ENCODE measurements at regions not wholly inside any gene's neighbourhood (a gene's known extent, or its start where the extent isn't known, plus 50 kb on each side); places are given as distances from the start of the nearest gene placed in this dataset.

DNA sequence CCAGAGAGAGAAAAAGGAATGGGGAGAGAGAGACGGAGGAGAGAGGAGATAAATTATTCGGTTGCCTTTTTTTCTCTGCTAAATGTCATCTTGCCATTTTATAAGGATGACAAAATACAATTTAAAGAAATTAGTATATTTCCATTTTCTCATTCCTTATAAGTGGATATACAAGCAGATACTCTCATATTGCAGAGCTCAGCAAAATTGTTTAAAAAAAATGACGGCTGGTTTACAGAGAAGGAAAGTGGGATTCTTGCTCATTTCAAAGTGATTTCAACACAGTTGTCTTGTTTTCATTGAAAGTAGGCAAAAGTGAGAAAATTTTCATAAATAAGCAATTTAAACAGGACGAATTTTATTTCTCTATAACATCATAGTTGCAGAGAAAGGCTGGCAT, 641.9 kb upstream of the CDH6 start:
- no peaks in the 10 kb centered on the region for H4K20me1 ChIP-seq
- no peak for TF ChIP-seq Cebpa-rat (IDR thresholded peaks at IDR 0.05)
- no peaks in the 10 kb centered on the region for H3K9me3 ChIP-seq
- no peak overlapping the region for H3K27ac ChIP-seq
- H3K4me1 ChIP-seq, result no peaks in the 10 kb centered on the region
- no peaks in the 10 kb centered on the region for H3K27me3 ChIP-seq
- H3K36me3 ChIP-seq, result no peaks in the 10 kb centered on the region
- H3K4me2 ChIP-seq, result no peak overlapping the region
- H3K4me3 ChIP-seq, result no peak overlapping the region
- H3K9ac ChIP-seq, result no peak overlapping the region

DNA sequence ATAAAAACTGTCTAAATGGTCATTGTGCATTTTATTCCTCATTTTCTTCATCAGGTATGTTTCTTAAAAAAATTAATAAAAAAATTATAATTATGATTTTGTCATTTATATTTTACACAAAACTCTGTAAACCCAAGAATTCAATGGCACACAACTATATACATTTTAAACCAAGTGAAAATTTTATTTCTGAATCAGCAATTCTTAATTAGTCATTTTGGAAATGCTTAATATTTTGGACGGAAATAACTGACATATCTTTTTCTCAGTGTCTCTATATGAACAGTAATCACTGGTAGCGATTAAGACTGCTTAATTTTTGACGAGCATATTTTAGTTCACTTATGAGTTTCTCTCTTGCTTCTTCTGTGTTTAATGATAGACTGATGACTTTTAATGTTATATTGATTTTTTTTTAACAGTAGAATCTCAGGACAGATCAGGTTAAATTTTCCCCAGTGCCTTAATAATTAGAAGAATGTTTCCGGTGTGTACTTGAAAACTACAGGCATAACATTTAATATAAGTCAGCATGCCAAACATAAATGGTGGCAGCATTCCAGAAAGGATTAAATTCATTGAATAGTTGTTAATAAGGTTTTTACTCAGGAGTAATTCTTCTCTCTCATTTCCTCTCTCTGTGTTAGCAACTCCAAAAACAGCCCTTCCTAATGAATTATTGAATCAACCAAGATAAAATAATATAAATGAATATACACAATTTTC, 644.7 kb upstream of the CDH6 start:
- Histone ChIP-seq H3K9ac (no peak overlapping the region), H3K4me3 (no peak overlapping the region), H4K20me1 (no peaks in the 10 kb centered on the region), H3K36me3 (no peaks in the 10 kb centered on the region), H3K4me1 (no peaks in the 10 kb centered on the region), H3K27me3 (no peaks in the 10 kb centered on the region), H3K27ac (no peak overlapping the region), H3K9me3 (no peaks in the 10 kb centered on the region), H3K4me2 (no peak overlapping the region)
- no peak for TF ChIP-seq Cebpa-rat (IDR thresholded peaks at IDR 0.05)

DNA sequence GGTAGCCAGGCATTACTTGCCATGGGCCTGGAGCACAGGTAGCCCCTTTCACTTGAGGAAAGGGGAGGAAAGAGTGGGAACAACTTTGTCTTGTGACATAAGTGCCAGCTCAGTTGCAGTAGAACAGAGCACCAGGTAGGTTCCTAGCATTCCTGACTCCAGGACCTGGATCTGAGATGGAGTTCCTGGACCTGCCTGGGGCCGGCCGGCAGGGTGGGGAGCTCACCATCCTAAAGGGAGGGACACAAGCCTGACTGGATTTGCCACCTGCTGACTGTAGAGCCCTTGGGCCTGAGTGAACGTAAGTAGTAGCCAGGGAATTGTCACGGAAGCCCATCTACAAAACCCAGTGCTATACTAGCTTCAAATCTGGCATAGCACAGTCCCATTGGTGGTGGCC, 653.3 kb upstream of the CDH6 start:
- Histone ChIP-seq H3K36me3 (no peaks in the 10 kb centered on the region), H3K27ac (no peak overlapping the region), H3K4me2 (no peak overlapping the region), H3K9me3 (no peaks in the 10 kb centered on the region), H4K20me1 (no peaks in the 10 kb centered on the region), H3K4me3 (no peak overlapping the region), H3K27me3 (no peaks in the 10 kb centered on the region), H3K4me1 (no peaks in the 10 kb centered on the region), H3K9ac (no peak overlapping the region)
- TF ChIP-seq Cebpa-rat (IDR thresholded peaks at IDR 0.05), result no peak

GRCh38 chr5:30539004-30539634, 654.4 kb upstream of the CDH6 start:
- H3K4me1 ChIP-seq, result no peaks in the 10 kb centered on the region
- TF ChIP-seq Cebpa-rat (IDR thresholded peaks at IDR 0.05), result no peak
- H3K27me3 ChIP-seq, result no peaks in the 10 kb centered on the region
- no peaks in the 10 kb centered on the region for H3K36me3 ChIP-seq
- H4K20me1 ChIP-seq, result no peaks in the 10 kb centered on the region
- H3K4me3 ChIP-seq, result no peak overlapping the region
- no peaks in the 10 kb centered on the region for H3K9me3 ChIP-seq
- H3K4me2 ChIP-seq, result no peak overlapping the region
- no peak overlapping the region for H3K27ac ChIP-seq
- no peak overlapping the region for H3K9ac ChIP-seq

DNA sequence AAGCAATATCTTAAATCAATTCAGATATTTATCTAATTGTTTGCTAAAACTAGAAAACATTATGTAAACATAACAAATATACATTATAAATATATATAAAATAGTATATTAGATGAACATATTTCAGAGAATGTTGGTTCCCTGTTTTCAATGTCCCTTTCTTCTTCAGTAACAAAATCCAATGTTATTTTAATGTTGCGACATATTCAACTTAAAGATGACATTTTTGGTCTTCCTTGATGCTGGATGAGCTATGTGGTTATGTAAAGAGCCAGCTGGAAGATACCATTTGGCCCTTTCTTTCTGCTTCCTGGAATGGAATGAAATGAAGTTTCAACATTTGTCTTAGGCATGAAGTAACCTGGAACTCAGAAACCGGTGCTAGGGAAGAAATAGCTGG, 668.1 kb upstream of the CDH6 start:
- H3K27me3 ChIP-seq, result no peaks in the 10 kb centered on the region
- no peak overlapping the region for H3K4me2 ChIP-seq
- H3K9me3 ChIP-seq, result no peaks in the 10 kb centered on the region
- H3K4me1 ChIP-seq, result no peaks in the 10 kb centered on the region
- H3K36me3 ChIP-seq, result no peaks in the 10 kb centered on the region
- H3K27ac ChIP-seq, result no peak overlapping the region
- H3K4me3 ChIP-seq, result no peak overlapping the region
- TF ChIP-seq Cebpa-rat (IDR thresholded peaks at IDR 0.05), result 0 out of 2 replicates have a peak, but pooled peaks have one; percentile 48
- H4K20me1 ChIP-seq, result no peaks in the 10 kb centered on the region
- no peak overlapping the region for H3K9ac ChIP-seq

- Histone ChIP-seq H3K9me3 (no peaks in the 10 kb centered on the region), H3K4me3 (no peak overlapping the region), H3K4me1 (no peaks in the 10 kb centered on the region), H3K27me3 (no peaks in the 10 kb centered on the region), H3K36me3 (no peaks in the 10 kb centered on the region), H3K27ac (no peak overlapping the region), H3K9ac (no peak overlapping the region), H3K4me2 (no peak overlapping the region), H4K20me1 (no peaks in the 10 kb centered on the region)
- no peak for TF ChIP-seq Cebpa-rat (IDR thresholded peaks at IDR 0.05)
These were observed 669.1 kb upstream of the CDH6 start for GRCh38 chr5:30524428-30524827.

GRCh38 chr5:30523061-30523460, 670.4 kb upstream of the CDH6 start:
- Histone ChIP-seq H3K36me3 (no peaks in the 10 kb centered on the region), H3K4me3 (no peak overlapping the region), H3K27me3 (no peaks in the 10 kb centered on the region), H3K27ac (no peak overlapping the region), H4K20me1 (no peaks in the 10 kb centered on the region), H3K9me3 (no peaks in the 10 kb centered on the region), H3K4me2 (no peak overlapping the region), H3K9ac (no peak overlapping the region), H3K4me1 (no peaks in the 10 kb centered on the region)
- TF ChIP-seq Cebpa-rat (IDR thresholded peaks at IDR 0.05), result no peak

DNA sequence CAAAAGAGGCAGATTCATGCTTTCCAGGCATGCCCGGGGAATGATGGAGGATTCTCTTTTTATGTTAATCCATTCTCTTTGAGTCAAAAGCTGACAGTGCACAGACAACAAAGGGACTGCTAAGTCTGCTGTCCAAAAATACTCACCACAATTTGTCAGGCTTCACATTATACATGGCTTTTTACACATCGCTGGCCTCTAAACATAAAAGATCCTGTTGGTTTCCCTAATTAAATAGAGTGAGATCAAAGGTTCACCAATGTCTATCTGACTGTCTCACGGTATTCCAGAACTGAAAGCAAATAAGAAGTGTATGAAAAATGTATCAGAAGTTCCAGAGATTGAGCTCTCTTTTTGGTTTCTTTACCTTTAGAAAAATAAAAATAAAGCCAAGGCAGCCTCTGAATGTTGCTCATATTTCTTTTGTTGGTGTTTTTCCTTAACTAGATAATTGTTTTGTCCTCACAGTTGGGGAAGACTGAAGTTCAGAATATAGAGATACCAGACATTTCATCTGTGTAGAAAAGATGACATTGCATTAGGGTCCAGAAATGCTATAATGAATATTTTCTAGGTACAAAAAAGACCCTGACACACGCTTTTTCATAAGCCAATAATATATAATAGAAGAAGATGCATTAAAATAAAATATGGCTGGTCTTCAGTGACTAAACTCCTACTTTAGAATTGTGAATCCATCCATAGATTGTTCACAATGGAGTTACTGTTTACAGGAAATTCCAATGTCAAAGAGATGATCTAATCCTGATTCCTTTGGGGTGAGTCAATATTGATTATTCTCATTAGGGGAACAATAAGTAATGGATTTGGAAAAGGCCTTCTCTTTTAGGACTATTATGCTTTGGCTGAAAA, 688.2 kb upstream of the CDH6 start:
- Histone ChIP-seq H3K9ac (no peak overlapping the region), H3K9me3 (no peaks in the 10 kb centered on the region), H3K27ac (no peak overlapping the region), H3K36me3 (no peaks in the 10 kb centered on the region), H3K4me3 (no peak overlapping the region), H4K20me1 (no peaks in the 10 kb centered on the region), H3K27me3 (no peaks in the 10 kb centered on the region), H3K4me1 (no peaks in the 10 kb centered on the region), H3K4me2 (no peak overlapping the region)
- TF ChIP-seq Cebpa-rat (IDR thresholded peaks at IDR 0.05), result no peak

GRCh38 chr5:30502277-30502676, 691.2 kb upstream of the CDH6 start:
- Histone ChIP-seq H3K4me1 (no peaks in the 10 kb centered on the region), H3K9me3 (no peaks in the 10 kb centered on the region), H3K36me3 (no peaks in the 10 kb centered on the region), H3K4me2 (no peak overlapping the region), H3K27ac (no peak overlapping the region), H3K9ac (no peak overlapping the region), H4K20me1 (no peaks in the 10 kb centered on the region), H3K27me3 (no peaks in the 10 kb centered on the region), H3K4me3 (no peak overlapping the region)
- no peak for TF ChIP-seq Cebpa-rat (IDR thresholded peaks at IDR 0.05)

GRCh38 chr5:30501065-30501464, 692.4 kb upstream of the CDH6 start:
- H3K4me2 ChIP-seq, result no peak overlapping the region
- TF ChIP-seq Cebpa-rat (IDR thresholded peaks at IDR 0.05), result no peak
- no peaks in the 10 kb centered on the region for H3K4me1 ChIP-seq
- no peak overlapping the region for H3K27ac ChIP-seq
- no peaks in the 10 kb centered on the region for H4K20me1 ChIP-seq
- H3K27me3 ChIP-seq, result no peaks in the 10 kb centered on the region
- H3K9ac ChIP-seq, result no peak overlapping the region
- no peaks in the 10 kb centered on the region for H3K9me3 ChIP-seq
- no peak overlapping the region for H3K4me3 ChIP-seq
- H3K36me3 ChIP-seq, result no peaks in the 10 kb centered on the region

Data from BLaER1 (cell line).